LNCaP clone FGC (cell line): ENCODE measurements at regions not wholly inside any gene's neighbourhood (a gene's known extent, or its start where the extent isn't known, plus 50 kb on each side); places are given as distances from the start of the nearest gene placed in this dataset.

Experiments used
- DNase-seq: peaks from one replicate; pipeline ENCODE4 v3.0.0-alpha.2; 2011; ENCODE audit warnings: low read depth
- H3K4me3 ChIP-seq: 2 replicates; pipeline ENCODE4 v1.5.1; 2011; ENCODE audit warnings: mild to moderate bottlenecking, low read depth, low read length, control low read depth
- TF ChIP-seq, protein P1 (sequence below): IDR thresholded peaks from 2 replicates; pipeline ENCODE4 v1.5.1; 2012; ENCODE audit warnings: mild to moderate bottlenecking; ENCODE audit not compliant: control insufficient read depth, insufficient read depth; ENCODE audit errors: extremely low read depth

- TF ChIP-seq, protein P1, sequence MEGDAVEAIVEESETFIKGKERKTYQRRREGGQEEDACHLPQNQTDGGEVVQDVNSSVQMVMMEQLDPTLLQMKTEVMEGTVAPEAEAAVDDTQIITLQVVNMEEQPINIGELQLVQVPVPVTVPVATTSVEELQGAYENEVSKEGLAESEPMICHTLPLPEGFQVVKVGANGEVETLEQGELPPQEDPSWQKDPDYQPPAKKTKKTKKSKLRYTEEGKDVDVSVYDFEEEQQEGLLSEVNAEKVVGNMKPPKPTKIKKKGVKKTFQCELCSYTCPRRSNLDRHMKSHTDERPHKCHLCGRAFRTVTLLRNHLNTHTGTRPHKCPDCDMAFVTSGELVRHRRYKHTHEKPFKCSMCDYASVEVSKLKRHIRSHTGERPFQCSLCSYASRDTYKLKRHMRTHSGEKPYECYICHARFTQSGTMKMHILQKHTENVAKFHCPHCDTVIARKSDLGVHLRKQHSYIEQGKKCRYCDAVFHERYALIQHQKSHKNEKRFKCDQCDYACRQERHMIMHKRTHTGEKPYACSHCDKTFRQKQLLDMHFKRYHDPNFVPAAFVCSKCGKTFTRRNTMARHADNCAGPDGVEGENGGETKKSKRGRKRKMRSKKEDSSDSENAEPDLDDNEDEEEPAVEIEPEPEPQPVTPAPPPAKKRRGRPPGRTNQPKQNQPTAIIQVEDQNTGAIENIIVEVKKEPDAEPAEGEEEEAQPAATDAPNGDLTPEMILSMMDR, result no peak
- DNase-seq, result no peak
- H3K4me3 ChIP-seq, result no peak overlapping the region
Measured at GRCh38 chr14:93857500-93858283, 69.4 kb upstream of the PRIMA1 start.

DNA sequence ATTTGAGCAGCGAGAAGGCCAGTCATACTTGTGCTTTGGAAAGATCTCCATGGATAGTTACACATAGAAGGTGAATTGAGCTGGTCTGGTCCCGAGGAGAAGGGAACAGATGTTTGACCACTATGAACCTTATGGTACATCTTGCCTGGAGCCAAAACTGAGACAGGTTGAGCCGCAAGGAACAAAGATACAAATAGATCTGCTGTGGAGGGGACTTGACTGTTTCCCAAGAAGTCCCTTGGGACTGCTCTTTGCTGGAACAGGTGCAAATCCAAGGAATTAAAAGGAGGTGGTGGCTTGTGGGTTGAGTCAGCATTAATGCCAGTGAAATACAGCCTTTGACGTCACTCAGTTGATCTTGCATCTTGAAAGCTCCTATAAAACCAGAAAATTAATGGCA, 68.8 kb upstream of the PRIMA1 start:
- TF ChIP-seq, protein P1, result no peak
- H3K4me3 ChIP-seq, result no peak overlapping the region
- no peak for DNase-seq

GRCh38 chr14:93855737-93856136, 67.5 kb upstream of the PRIMA1 start:
- DNase-seq, result no peak
- H3K4me3 ChIP-seq, result no peak overlapping the region
- TF ChIP-seq, protein P1, result no peak

- H3K4me3 ChIP-seq, result no peak overlapping the region
- no peak for DNase-seq
- TF ChIP-seq, protein P1, result no peak
Measured at GRCh38 chr14:93847473-93847872, 59.2 kb upstream of the PRIMA1 start.

- no peak overlapping the region for H3K4me3 ChIP-seq
- no peak for DNase-seq
- TF ChIP-seq, protein P1, result no peak
Measured at GRCh38 chr14:93838238-93838637, 50.0 kb upstream of the PRIMA1 start.
